GM12891 (cell line): ENCODE measurements at regions not wholly inside any gene's neighbourhood (a gene's known extent, or its start where the extent isn't known, plus 50 kb on each side); places are given as distances from the start of the nearest gene placed in this dataset.

Experiments used
- DNase-seq: peaks from one replicate; pipeline ENCODE4 v3.0.0; 2011; ENCODE audit warnings: low spot score; ENCODE audit not compliant: insufficient read length
- FAIRE-seq: peaks from 2 replicates; lab custom pipeline; 2011; peaks lifted over from hg19 to GRCh38; lab: Jason Lieb, UNC
- PAX5 ChIP-seq: IDR thresholded peaks from 2 replicates; pipeline ENCODE4 v1.6.1; 2011; ENCODE audit warnings: low read length, moderate library complexity, mild to moderate bottlenecking; ENCODE audit not compliant: insufficient read depth, severe bottlenecking
- POLR2A ChIP-seq: IDR thresholded peaks from 2 replicates; pipeline ENCODE4 v1.6.1; 2011; ENCODE audit warnings: low read depth, low read length, control low read depth
- POLR2AphosphoS5 ChIP-seq: IDR thresholded peaks from 2 replicates; pipeline ENCODE4 v1.6.1; 2011; ENCODE audit warnings: low read depth, low read length, control low read depth
- POU2F2 ChIP-seq: IDR thresholded peaks from 2 replicates; pipeline ENCODE4 v1.6.1; 2011; ENCODE audit warnings: low read depth, mild to moderate bottlenecking, control low read depth, low read length, moderate library complexity
- SPI1 ChIP-seq: IDR thresholded peaks from 2 replicates; pipeline ENCODE4 v1.6.1; 2011; ENCODE audit warnings: low read depth, low read length, control low read depth
- TAF1 ChIP-seq: IDR thresholded peaks from 2 replicates; pipeline ENCODE4 v1.6.1; 2011; ENCODE audit warnings: low read depth, low read length, control low read depth

- DNase-seq, result no peak
- no peak for TF ChIP-seq TAF1
- no peak for TF ChIP-seq POLR2A
- TF ChIP-seq POLR2AphosphoS5, result no peak
- no peak for FAIRE-seq
Measured at GRCh38 chr7:69457595-69458504, 140.4 kb upstream of the AUTS2 start.

GRCh38 chr7:69464035-69464434 lies 134.2 kb upstream of the AUTS2 start:
- FAIRE-seq (no peak), DNase-seq (no peak)
- no peak for TF ChIP-seq POLR2AphosphoS5
- TF ChIP-seq POU2F2, result no peak
- TF ChIP-seq POLR2A, result no peak
- TF ChIP-seq PAX5, result no peak
- no peak for TF ChIP-seq SPI1

GRCh38 chr7:69465262-69465661 lies 133.0 kb upstream of the AUTS2 start:
- FAIRE-seq (no peak), DNase-seq (no peak)
- TF ChIP-seq POU2F2 (no peak), POLR2A (no peak), PAX5 (no peak), POLR2AphosphoS5 (no peak), SPI1 (no peak), TAF1 (no peak)

- DNase-seq, result no peak
- no peak for FAIRE-seq
- no peak for TF ChIP-seq POLR2A
- TF ChIP-seq POU2F2, result no peak
- no peak for TF ChIP-seq PAX5
Measured at GRCh38 chr7:69467826-69468225, 130.4 kb upstream of the AUTS2 start.

- FAIRE-seq (no peak), DNase-seq (no peak)
- TF ChIP-seq POLR2AphosphoS5 (no peak), POU2F2 (no peak), PAX5 (no peak), TAF1 (no peak), POLR2A (no peak), SPI1 (no peak)
Measured at GRCh38 chr7:69476416-69476815, 121.9 kb upstream of the AUTS2 start.

GRCh38 chr7:69482676-69483075 lies 115.6 kb upstream of the AUTS2 start:
- DNase-seq, result no peak
- TF ChIP-seq TAF1, result no peak
- TF ChIP-seq POLR2AphosphoS5, result no peak
- TF ChIP-seq POLR2A, result no peak
- no peak for TF ChIP-seq PAX5
- TF ChIP-seq POU2F2, result no peak
- TF ChIP-seq SPI1, result no peak
- FAIRE-seq, result no peak

GRCh38 chr7:69489533-69489932 lies 108.7 kb upstream of the AUTS2 start:
- FAIRE-seq (no peak), DNase-seq (no peak)
- TF ChIP-seq SPI1, result no peak
- no peak for TF ChIP-seq POLR2A
- TF ChIP-seq POU2F2, result no peak
- TF ChIP-seq TAF1, result no peak
- TF ChIP-seq PAX5, result no peak
- no peak for TF ChIP-seq POLR2AphosphoS5

- DNase-seq (no peak), FAIRE-seq (no peak)
- TF ChIP-seq POLR2A (no peak), PAX5 (no peak), POLR2AphosphoS5 (no peak), POU2F2 (no peak), SPI1 (no peak), TAF1 (no peak)
Measured at GRCh38 chr7:69498671-69499070, 99.6 kb upstream of the AUTS2 start.

- no peak for FAIRE-seq
- DNase-seq, result no peak
- no peak for TF ChIP-seq POU2F2
- TF ChIP-seq POLR2A, result no peak
- TF ChIP-seq PAX5, result no peak
- TF ChIP-seq TAF1, result no peak
- no peak for TF ChIP-seq SPI1
- no peak for TF ChIP-seq POLR2AphosphoS5
Measured at GRCh38 chr7:69502358-69502757, 95.9 kb upstream of the AUTS2 start.

- no peak for TF ChIP-seq PAX5
- no peak for TF ChIP-seq SPI1
- TF ChIP-seq TAF1, result no peak
- TF ChIP-seq POLR2A, result no peak
- TF ChIP-seq POLR2AphosphoS5, result no peak
- no peak for TF ChIP-seq POU2F2
- DNase-seq (no peak), FAIRE-seq (no peak)
Measured at GRCh38 chr7:69504733-69505420, 93.4 kb upstream of the AUTS2 start.
